Activated CD8-positive, alpha-beta T cell treated with anti-CD3 and anti-CD28 coated beads for 36 hours (primary cell): ENCODE measurements at regions not wholly inside any gene's neighbourhood (a gene's known extent, or its start where the extent isn't known, plus 50 kb on each side); places are given as distances from the start of the nearest gene placed in this dataset.
"Not testable (repeated sequence)": the region's sequence is repeated elsewhere in the genome, so short reads cannot be mapped to it uniquely, and the experiment has no call there.

Experiments
- ATAC-seq: fragments of 200-7000 bp; cut with Tn5 transposase; one replicate; pipeline ENCODE4 v1.10.0; 2021; ENCODE audit warnings: mild to moderate bottlenecking, moderate library complexity
- CTCF ChIA-PET: fragments of 350-600 bp; sonication (Branson Sonifier 250); formaldehyde crosslinking; loops from one replicate; lab custom pipeline; 2021; ENCODE audit warnings: antibody characterized with exemption; lab: Charles Lee
- POLR2A ChIA-PET: fragments of 350-600 bp; sonication (Branson Sonifier 250); formaldehyde crosslinking; loops from one replicate; lab custom pipeline; 2021; ENCODE audit warnings: antibody characterized with exemption; lab: Charles Lee
- DNase-seq: peaks from one replicate; pipeline ENCODE4 v3.0.0-alpha.2; 2020
- H3K27ac Mint-ChIP-seq: one replicate; pipeline ENCODE4 v1.8.0; 2021; ENCODE audit warnings: mild to moderate bottlenecking, mixed read lengths
- H3K27me3 Mint-ChIP-seq: one replicate; pipeline ENCODE4 v1.8.0; 2021; ENCODE audit warnings: mixed read lengths
- H3K36me3 Mint-ChIP-seq: one replicate; pipeline ENCODE4 v1.8.0; 2021; ENCODE audit warnings: low read depth, mixed read lengths
- H3K4me1 Mint-ChIP-seq: one replicate; pipeline ENCODE4 v1.8.0; 2021; ENCODE audit warnings: low read depth, mixed read lengths
- H3K4me3 Mint-ChIP-seq: one replicate; pipeline ENCODE4 v1.8.0; 2021; ENCODE audit warnings: mild to moderate bottlenecking, moderate library complexity, mixed read lengths
- H3K9me3 Mint-ChIP-seq: one replicate; pipeline ENCODE4 v1.8.0; 2021; ENCODE audit warnings: mixed read lengths
- intact Hi-C: fragments of 100-400 bp; cut with micrococcal nuclease; formaldehyde crosslinking; loops from one replicate; pipeline ENCODE4 v1.10.0; 2022
- TF ChIP-seq, protein P1 (sequence below): fragments of 200-600 bp; IDR thresholded peaks from one replicate; pipeline ENCODE4 v1.8.0; 2022; ENCODE audit warnings: antibody characterized with exemption, mild to moderate bottlenecking

DNA sequence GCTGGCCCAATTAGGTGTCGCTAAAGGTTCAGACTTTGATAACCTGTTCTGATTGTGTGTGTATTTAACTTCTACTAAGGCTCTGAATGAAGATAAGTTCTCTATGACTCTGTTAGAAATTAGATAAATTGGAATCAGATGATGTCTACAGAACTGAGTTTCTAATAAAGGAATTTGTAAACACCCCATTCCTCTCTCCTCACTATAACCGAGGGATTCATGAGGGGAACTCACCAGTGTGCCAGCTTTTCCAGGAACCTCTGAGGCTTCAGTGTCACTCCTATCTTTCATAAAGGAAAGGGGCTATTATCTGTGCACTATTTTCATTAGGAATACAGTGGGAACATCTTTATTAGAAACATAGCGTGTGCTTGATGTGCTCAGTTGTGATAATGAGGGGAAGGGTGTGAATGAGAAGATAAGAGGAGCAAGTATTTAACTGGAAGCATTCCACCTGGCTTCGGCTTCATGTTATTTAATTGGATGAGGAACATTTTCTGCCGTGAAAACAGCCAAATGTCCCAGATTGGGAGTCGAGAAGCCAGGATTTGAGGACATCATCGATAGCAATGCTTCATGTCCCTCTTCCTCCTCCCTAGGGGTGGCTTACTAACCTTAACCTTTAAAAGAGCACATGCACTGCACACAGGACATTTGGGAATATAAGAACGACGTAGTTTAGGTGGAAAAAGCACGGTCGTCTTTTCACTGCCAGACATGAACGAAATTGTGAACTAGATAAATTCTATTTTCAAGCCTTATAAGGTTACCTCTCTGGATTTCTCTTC, 84.8 kb upstream of the TCF4 start:
- Mint-ChIP-seq H3K4me1 (no peaks in the 10 kb centered on the region), H3K4me3 (no peak overlapping the region), H3K9me3 (peaks cover 4% of the 10 kb centered on the region), H3K27ac (no peak overlapping the region), H3K36me3 (no peaks in the 10 kb centered on the region), H3K27me3 (peaks cover 3% of the 10 kb centered on the region)
- ATAC-seq (no peak), DNase-seq (no peak)
- TF ChIP-seq, protein P1, sequence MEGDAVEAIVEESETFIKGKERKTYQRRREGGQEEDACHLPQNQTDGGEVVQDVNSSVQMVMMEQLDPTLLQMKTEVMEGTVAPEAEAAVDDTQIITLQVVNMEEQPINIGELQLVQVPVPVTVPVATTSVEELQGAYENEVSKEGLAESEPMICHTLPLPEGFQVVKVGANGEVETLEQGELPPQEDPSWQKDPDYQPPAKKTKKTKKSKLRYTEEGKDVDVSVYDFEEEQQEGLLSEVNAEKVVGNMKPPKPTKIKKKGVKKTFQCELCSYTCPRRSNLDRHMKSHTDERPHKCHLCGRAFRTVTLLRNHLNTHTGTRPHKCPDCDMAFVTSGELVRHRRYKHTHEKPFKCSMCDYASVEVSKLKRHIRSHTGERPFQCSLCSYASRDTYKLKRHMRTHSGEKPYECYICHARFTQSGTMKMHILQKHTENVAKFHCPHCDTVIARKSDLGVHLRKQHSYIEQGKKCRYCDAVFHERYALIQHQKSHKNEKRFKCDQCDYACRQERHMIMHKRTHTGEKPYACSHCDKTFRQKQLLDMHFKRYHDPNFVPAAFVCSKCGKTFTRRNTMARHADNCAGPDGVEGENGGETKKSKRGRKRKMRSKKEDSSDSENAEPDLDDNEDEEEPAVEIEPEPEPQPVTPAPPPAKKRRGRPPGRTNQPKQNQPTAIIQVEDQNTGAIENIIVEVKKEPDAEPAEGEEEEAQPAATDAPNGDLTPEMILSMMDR, result no peak
- intact Hi-C loops, result no loop called here
- ChIA-PET POLR2A (no interaction called here), CTCF (no interaction called here)

DNA sequence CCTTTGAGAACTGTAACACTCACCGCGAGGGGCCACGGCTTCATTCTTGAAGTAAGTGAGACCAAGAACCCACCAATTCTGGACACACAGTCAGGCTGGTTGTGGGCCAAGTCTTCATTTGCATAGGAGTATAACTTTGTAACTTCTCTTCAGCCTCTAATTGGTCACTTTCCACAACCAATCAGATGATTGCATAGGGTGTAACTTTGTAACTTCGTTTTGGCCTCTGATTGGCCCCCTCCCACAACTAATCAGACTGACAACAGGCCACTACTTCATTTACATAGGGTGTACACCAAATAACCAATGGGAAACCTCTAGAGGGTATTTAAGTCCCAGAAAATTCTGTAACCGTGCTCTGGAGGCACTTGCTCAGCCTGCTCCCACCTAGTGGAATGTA, 77.5 kb upstream of the TCF4 start:
- CTCF ChIA-PET, result no interaction called here
- H3K27ac Mint-ChIP-seq, result no peak overlapping the region
- intact Hi-C loops, result no loop called here
- no peaks in the 10 kb centered on the region for H3K36me3 Mint-ChIP-seq
- ATAC-seq, result no peak
- H3K9me3 Mint-ChIP-seq, result peaks cover 2% of the 10 kb centered on the region
- POLR2A ChIA-PET, result no interaction called here
- TF ChIP-seq, protein P1, result no peak
- H3K27me3 Mint-ChIP-seq, result no peaks in the 10 kb centered on the region
- H3K4me3 Mint-ChIP-seq, result no peak overlapping the region
- no peak for DNase-seq
- H3K4me1 Mint-ChIP-seq, result no peaks in the 10 kb centered on the region

DNA sequence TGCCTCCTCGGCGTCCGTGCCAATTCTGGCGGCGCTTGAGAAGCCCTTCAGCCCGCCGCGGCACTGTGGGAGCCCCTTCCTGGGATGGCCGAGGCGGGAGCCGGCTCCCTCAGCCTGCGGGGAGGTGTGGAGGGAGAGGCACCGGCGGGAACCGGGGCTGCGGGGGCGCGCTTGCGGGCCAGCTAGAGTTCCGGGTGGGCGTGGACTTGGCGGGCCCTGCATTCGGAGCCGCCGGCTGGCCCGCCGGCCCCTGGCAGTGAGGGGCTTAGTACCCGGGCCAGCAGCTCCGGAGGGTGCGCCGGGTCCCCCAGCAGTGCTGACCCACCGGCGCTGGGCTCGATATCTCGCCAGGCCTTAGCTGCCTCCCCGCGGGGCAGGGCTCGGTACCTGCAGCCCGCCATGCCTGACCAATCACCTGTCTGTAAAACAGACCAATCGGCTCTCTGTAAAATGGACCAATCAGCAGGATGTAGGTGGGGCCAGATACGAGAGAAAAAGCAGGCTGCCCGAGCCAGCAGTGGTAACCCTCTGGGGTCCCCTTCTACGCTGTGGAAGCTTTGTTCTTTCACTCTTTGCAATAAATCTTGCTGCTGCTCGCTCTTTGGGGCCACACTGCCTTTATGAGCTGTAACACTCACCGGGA, 76.9 kb upstream of the TCF4 start:
- POLR2A ChIA-PET, DNase-seq, ATAC-seq, H3K27ac Mint-ChIP-seq, CTCF ChIA-PET, H3K36me3 Mint-ChIP-seq, H3K27me3 Mint-ChIP-seq, intact Hi-C loops, H3K4me3 Mint-ChIP-seq, H3K9me3 Mint-ChIP-seq, H3K4me1 Mint-ChIP-seq: not testable (repeated sequence)

DNA sequence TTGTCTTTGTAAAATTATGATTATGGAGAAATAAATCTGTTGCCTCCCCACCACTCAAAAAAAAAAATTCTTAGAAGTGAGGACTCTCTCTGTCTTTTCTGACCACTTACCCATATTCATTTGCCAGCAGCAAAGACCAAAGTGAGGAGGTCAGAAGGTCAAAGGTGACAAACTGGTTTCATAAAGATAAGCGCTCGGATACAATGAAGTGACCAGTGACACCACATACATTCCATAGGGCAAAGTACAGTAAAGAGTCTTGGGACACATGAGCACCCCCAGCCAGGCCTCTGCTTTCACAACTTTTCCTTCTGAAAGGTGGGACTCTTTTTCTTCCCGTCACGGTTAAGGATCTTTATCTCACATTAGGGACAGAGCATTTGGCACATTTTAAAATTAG, 75.9 kb upstream of the TCF4 start:
- POLR2A ChIA-PET, result no interaction called here
- Mint-ChIP-seq H3K27ac (no peak overlapping the region), H3K36me3 (no peaks in the 10 kb centered on the region), H3K4me1 (no peaks in the 10 kb centered on the region), H3K9me3 (peaks cover 2% of the 10 kb centered on the region), H3K27me3 (no peaks in the 10 kb centered on the region), H3K4me3 (no peak overlapping the region)
- CTCF ChIA-PET, result no interaction called here
- intact Hi-C loops, result no loop called here
- no peak for ATAC-seq
- DNase-seq, result no peak
- TF ChIP-seq, protein P1, result no peak

DNA sequence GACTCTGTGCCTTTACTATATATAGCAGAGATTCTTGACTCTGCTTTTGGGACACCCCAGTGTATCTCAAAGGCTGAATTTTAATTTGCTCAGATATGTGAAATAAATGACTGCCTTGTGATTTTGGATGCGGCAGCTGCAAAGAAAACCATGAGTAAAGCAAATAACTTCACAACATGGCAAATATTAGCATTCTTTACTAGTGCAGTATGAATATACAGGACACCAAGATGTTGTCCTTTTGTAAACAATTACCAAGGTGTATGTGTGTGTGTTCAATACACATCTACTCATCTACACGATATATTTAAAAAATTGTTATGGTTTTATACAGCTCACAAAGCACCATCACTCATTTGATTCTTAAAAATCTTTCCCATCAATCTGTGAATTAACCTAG, 70.6 kb upstream of the TCF4 start:
- TF ChIP-seq, protein P1, result no peak

More for the DNA sequence above, 70.6 kb upstream of the TCF4 start:
- no peak overlapping the region for H3K4me3 Mint-ChIP-seq
- POLR2A ChIA-PET, result no interaction called here
- H3K27me3 Mint-ChIP-seq, result no peaks in the 10 kb centered on the region
- H3K36me3 Mint-ChIP-seq, result no peaks in the 10 kb centered on the region
- ATAC-seq, result no peak
- H3K9me3 Mint-ChIP-seq, result no peaks in the 10 kb centered on the region
- no peak for DNase-seq
- no peak overlapping the region for H3K27ac Mint-ChIP-seq
- intact Hi-C loops, result no loop called here
- H3K4me1 Mint-ChIP-seq, result no peaks in the 10 kb centered on the region
- CTCF ChIA-PET, result no interaction called here
